ENCODE measurements at regions not wholly inside any gene's neighbourhood (a gene's known extent, or its start where the extent isn't known, plus 50 kb on each side); places are given as distances from the start of the nearest gene placed in this dataset.

GRCh38 chr2:12240206-12240605, 476.5 kb upstream of the TRIB2 start:
- TF ChIP-seq CTCF (IDR thresholded peaks at IDR 0.05), result no peak
- no peak for TF ChIP-seq POLR2AphosphoS5 (IDR thresholded peaks at IDR 0.05)
- TF ChIP-seq POLR2A (IDR thresholded peaks at IDR 0.05), result no peak
- no peak for TF ChIP-seq EP300 (IDR thresholded peaks at IDR 0.05)

All from suprapubic skin (tissue), 4 donors.